Amygdala (tissue), 56 donors: ENCODE measurements at regions not wholly inside any gene's neighbourhood (a gene's known extent, or its start where the extent isn't known, plus 50 kb on each side); places are given as distances from the start of the nearest gene placed in this dataset.

Experiments used
- DNase-seq, 56 donors: peaks; one replicate each; lab custom pipeline; 2025; lab: John Stamatoyannopoulos, UW

GRCh38 chr2:221018262-221018661, 553.8 kb downstream of the EPHA4 start:
- no peak for DNase-seq

GRCh38 chr2:221019668-221020067, 552.4 kb downstream of the EPHA4 start:
- DNase-seq = no peak

- DNase-seq = no peak
These were observed 549.5 kb downstream of the EPHA4 start for GRCh38 chr2:221022554-221022953.

- DNase-seq = no peak
These were observed 546.7 kb downstream of the EPHA4 start for GRCh38 chr2:221025398-221025797.

GRCh38 chr2:221034026-221034701, 537.9 kb downstream of the EPHA4 start:
- DNase-seq = no peak

GRCh38 chr2:221034973-221035372, 537.1 kb downstream of the EPHA4 start:
- no peak for DNase-seq

- no peak for DNase-seq
These were observed 529.2 kb downstream of the EPHA4 start for GRCh38 chr2:221042926-221043325.

- DNase-seq = no peak
These were observed 527.3 kb downstream of the EPHA4 start for GRCh38 chr2:221044781-221045180.

GRCh38 chr2:221050020-221050795, 521.9 kb downstream of the EPHA4 start:
- no peak for DNase-seq

GRCh38 chr2:221051162-221051561, 520.9 kb downstream of the EPHA4 start:
- DNase-seq = no peak

GRCh38 chr2:221060376-221060775, 511.7 kb downstream of the EPHA4 start:
- DNase-seq = no peak

GRCh38 chr2:221063568-221063967, 508.5 kb downstream of the EPHA4 start:
- DNase-seq = no peak

- DNase-seq = no peak
These were observed 507.8 kb downstream of the EPHA4 start for GRCh38 chr2:221064058-221064854.

- DNase-seq = no peak
These were observed 507.2 kb downstream of the EPHA4 start for GRCh38 chr2:221064880-221065279.

- DNase-seq = no peak
These were observed 504.0 kb downstream of the EPHA4 start for GRCh38 chr2:221068123-221068522.

- no peak for DNase-seq
These were observed 502.0 kb downstream of the EPHA4 start for GRCh38 chr2:221070106-221070505.

- no peak for DNase-seq
These were observed 498.6 kb downstream of the EPHA4 start for GRCh38 chr2:221073326-221074049.

GRCh38 chr2:221074238-221074637, 497.9 kb downstream of the EPHA4 start:
- no peak for DNase-seq

GRCh38 chr2:221075203-221075602, 496.9 kb downstream of the EPHA4 start:
- DNase-seq = no peak

GRCh38 chr2:221077251-221077650, 494.9 kb downstream of the EPHA4 start:
- no peak for DNase-seq

GRCh38 chr2:221077799-221078198, 494.3 kb downstream of the EPHA4 start:
- DNase-seq = no peak
